RWPE1 (cell line): ENCODE measurements at regions not wholly inside any gene's neighbourhood (a gene's known extent, or its start where the extent isn't known, plus 50 kb on each side); places are given as distances from the start of the nearest gene placed in this dataset.

Experiments used
- CTCF ChIA-PET: fragments of 350-600 bp; sonication (Branson Sonifier 250); formaldehyde crosslinking; extraction: SDS; loops from one replicate; lab custom pipeline; 2021; lab: Yijun Ruan, JAX
- POLR2A ChIA-PET: fragments of 400-600 bp; formaldehyde crosslinking; extraction: SDS; loops from one replicate; lab custom pipeline; 2020; ENCODE audit warnings: antibody characterized with exemption; ENCODE audit not compliant: low non-redundant PET; lab: Yijun Ruan, JAX
- DNase-seq: peaks from one replicate; pipeline ENCODE4 v3.0.0; 2012; ENCODE audit warnings: low spot score
- H3K27ac ChIP-seq: fragments of 450-650 bp; 2 replicates; pipeline ENCODE4 v1.5.1; 2017
- CTCF ChIP-seq: fragments of 450-650 bp; conservative IDR thresholded peaks from 2 replicates; pipeline ENCODE4 v1.5.1; 2017; ENCODE audit warnings: low read depth, mild to moderate bottlenecking

GRCh38 chr9:135245482-135246247, 158.2 kb downstream of the OLFM1 start:
- CTCF ChIA-PET, result interaction anchor here (0.6 to 2.1 kb wide), 3 partner anchors 105 to 166 kb away, joined by 3 to 5 read pairs (median 3); partner anchors contain the start of gene OLFM1
- DNase-seq, result no peak
- TF ChIP-seq CTCF, result no peak

DNA sequence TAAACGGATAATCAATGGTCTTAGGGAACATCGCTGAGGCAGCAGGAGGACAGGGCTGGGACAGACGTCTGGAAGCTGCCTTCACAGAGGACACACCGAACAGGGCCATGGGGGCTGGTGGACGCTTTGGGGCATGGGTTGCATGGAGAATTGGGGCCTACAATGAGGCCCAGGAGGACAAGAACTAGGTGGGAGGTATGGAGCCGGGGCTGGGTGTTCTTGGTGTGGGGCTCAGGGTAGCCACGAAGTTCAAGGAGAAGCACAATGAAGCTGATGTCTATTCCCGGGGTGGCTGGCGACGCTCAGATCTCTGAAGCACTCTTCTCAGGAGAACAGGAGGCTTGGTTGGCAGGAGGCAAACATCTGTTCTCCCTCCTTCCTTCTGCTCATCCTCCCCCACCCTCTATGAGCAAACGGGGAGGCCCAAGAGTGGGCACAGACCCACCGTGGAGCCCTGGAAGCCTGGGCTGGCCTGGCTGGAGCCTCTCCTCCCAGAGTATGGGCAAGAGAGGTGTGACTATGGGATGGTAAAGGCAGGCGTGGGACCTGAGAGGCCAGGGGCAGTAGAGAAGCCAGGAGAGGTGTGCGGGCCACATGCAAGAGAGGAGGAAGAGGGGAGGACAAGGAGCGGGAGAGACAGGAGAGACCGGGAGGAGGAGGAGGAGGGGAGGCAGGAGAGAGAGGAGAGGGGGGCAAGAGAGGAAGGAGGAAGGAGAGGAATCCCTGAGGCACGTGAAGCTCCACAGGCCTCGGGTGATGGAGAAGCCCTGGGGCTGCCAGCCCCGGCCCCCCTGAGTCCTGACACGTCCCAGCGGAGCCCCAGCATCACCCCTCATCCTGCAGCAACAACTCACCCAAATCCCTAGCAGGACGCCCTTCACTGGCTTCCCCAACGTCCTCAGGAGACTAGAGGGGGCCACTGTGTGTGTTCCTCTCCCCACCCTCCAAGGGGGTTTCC, 159.1 kb downstream of the OLFM1 start:
- POLR2A ChIA-PET, result no interaction called here
- CTCF ChIA-PET, result interaction anchor here (0.6 kb wide), 3 partner anchors 102 to 510 kb away, joined by 3 read pairs; no protein-coding TSS in a partner anchor
- H3K27ac ChIP-seq, result no peak overlapping the region
- no peak for DNase-seq
- TF ChIP-seq CTCF, result no peak

More at GRCh38 chr9:135245482-135246247, 158.2 kb downstream of the OLFM1 start:
- no peak overlapping the region for H3K27ac ChIP-seq
- POLR2A ChIA-PET, result no interaction called here

- DNase-seq, result no peak
- POLR2A ChIA-PET, result no interaction called here
- CTCF ChIA-PET, result interaction anchor here (0.6 kb wide), 1 partner anchor 103 kb away, joined by 3 read pairs; no protein-coding TSS in a partner anchor
- TF ChIP-seq CTCF, result no peak
- no peak overlapping the region for H3K27ac ChIP-seq
Measured at GRCh38 chr9:135247227-135247930, 159.9 kb downstream of the OLFM1 start.

GRCh38 chr9:135248111-135248510, 160.6 kb downstream of the OLFM1 start:
- ChIA-PET POLR2A (interaction anchor here (0.6 kb wide), 1 partner anchor 12 kb away, joined by 6 read pairs; no protein-coding TSS in a partner anchor), CTCF (no interaction called here)
- H3K27ac ChIP-seq, result no peak overlapping the region
- TF ChIP-seq CTCF, result no peak
- DNase-seq, result no peak

DNA sequence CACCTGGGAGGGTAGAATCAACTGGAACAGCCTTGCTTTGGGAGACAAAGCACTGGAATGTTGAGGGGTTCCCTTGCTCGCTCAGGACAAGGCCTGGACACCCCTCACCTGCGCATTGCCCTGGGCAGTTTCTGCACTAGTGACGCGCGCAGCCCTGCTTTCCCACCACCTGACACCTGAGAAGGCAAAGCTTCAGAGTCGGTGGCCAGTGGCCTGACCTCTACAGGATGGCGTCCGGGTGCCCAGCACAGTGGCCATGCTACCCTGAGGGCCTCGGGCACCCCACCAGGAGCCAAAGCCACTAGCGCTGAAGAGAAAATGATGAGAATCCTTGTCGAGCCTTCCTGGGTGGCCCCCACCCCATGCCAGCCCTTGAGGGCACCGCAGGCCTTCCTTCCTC, 161.3 kb downstream of the OLFM1 start:
- ChIA-PET POLR2A (interaction anchor here (0.6 kb wide), 1 partner anchor 11 kb away, joined by 6 read pairs; no protein-coding TSS in a partner anchor), CTCF (no interaction called here)
- no peak for DNase-seq
- no peak for TF ChIP-seq CTCF
- no peak overlapping the region for H3K27ac ChIP-seq

DNA sequence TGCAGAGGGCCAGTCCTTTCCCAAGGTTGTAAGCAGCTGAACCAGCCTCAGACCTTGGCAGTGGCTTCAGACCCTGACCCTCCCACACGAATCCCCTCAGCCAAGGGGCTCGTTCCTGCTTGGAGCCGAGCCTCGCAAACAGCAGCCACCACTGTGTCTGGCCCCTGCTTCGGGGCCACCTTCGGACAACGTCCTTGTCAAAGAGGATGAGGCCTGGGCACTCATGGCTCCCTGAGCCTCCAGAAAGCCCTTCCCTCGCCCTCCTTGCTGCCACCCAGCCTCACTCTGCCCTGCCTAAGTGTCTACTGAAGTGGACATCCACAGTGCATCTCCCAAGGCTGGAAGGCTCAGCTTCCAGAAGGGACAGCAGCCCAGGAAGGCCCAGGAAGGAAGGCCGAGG, 161.7 kb downstream of the OLFM1 start:
- no peak overlapping the region for H3K27ac ChIP-seq
- DNase-seq, result no peak
- ChIA-PET CTCF (no interaction called here), POLR2A (no interaction called here)
- TF ChIP-seq CTCF, result no peak
